Esophagus squamous epithelium (tissue), 5 donors: ENCODE measurements at regions not wholly inside any gene's neighbourhood (a gene's known extent, or its start where the extent isn't known, plus 50 kb on each side); places are given as distances from the start of the nearest gene placed in this dataset.

Experiments
- DNase-seq: peaks from one replicate; lab custom pipeline; 2025; lab: John Stamatoyannopoulos, UW
- H3K27ac ChIP-seq, 4 donors: fragments of 200-600 bp; sonication (generic); one replicate each; pipeline ENCODE4 v1.5.1; 2016 to 2019; ENCODE audit warnings: mild to moderate bottlenecking in 1 of 4
- H3K27me3 ChIP-seq, 4 donors: fragments of 200-600 bp; sonication (generic); 1 replicate in 3 of 4; 2 replicates in 1 of 4; pipeline versions ENCODE4 v1.5.1 to v1.6.0; 2017 to 2021; ENCODE audit warnings: antibody characterized with exemption in 1 of 4
- H3K36me3 ChIP-seq, 3 donors: fragments of 200-600 bp; sonication (generic); one replicate each; pipeline ENCODE4 v1.5.1; 2016 to 2019
- H3K4me1 ChIP-seq, 3 donors: fragments of 200-600 bp; sonication (generic); one replicate each; pipeline ENCODE4 v1.5.1; 2017 to 2019
- H3K4me3 ChIP-seq, 4 donors: fragments of 200-600 bp; sonication (generic); 1 replicate in 3 of 4; 2 replicates in 1 of 4; pipeline ENCODE4 v1.5.1; 2016 to 2019; ENCODE audit warnings: mild to moderate bottlenecking in 2 of 4, moderate library complexity in 1 of 4
- H3K9me3 ChIP-seq, 3 donors: fragments of 200-600 bp; sonication (generic); one replicate each; pipeline ENCODE4 v1.5.1; 2016 to 2019
- POLR2A ChIP-seq, 4 donors: fragments of 450-650 bp; IDR thresholded peaks; one replicate each; pipeline ENCODE4 v1.6.1; 2017; ENCODE audit warnings: antibody characterized with exemption in 4 of 4, mild to moderate bottlenecking in 4 of 4, moderate library complexity in 3 of 4
- WGBS, 2 donors: methylation state at CpG; one replicate each; pipeline ENCODE4 v1.1.5; 2018; 5-methylcytosine and 5-hydroxymethylcytosine counted together
- intact Hi-C: fragments of 100-400 bp; cut with DNase I; formaldehyde crosslinking; loops from one replicate; pipeline ENCODE4 v1.15.0; 2022
- TF ChIP-seq, protein P1 (sequence below), 6 experiments: fragments of 450-650 bp in 4 of 6; fragments of 200-600 bp in 2 of 6; sonication (generic) in 2 of 6; IDR thresholded peaks; one replicate each; pipeline ENCODE4 v1.5.1; 2016 to 2019; ENCODE audit warnings: antibody characterized with exemption in 6 of 6, mild to moderate bottlenecking in 4 of 6, moderate library complexity in 4 of 6
- donor health status: DM: yes; HTN: yes; CAD: no.

DNA sequence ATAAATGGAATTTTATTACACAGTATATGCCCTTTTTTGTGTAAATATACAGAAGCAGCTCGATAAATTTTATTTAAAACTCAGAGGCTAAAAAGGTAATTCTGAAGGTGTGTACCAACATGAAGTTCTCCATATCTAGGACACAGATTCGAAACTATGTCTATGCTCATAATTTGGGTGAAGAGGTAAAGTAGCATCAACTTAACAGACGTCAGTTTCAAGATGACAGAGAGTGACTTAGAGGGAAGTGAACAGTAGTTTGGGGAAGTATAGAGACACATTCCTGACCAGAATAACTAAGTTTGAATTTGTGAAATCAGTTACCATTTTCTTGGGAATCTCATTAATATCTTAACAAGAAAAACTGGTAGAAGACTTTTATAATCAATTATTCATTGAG lies 2493.3 kb downstream of the ARAP2 start:
- Histone ChIP-seq H3K27me3 (no peaks in the 10 kb centered on the region), H3K4me3 (no peak overlapping the region), H3K9me3 (no peaks in the 10 kb centered on the region), H3K36me3 (no peaks in the 10 kb centered on the region), H3K4me1 (no peaks in the 10 kb centered on the region), H3K27ac (no peak overlapping the region)
- no peak for TF ChIP-seq POLR2A (IDR thresholded peaks at IDR 0.05)
- TF ChIP-seq, protein P1, sequence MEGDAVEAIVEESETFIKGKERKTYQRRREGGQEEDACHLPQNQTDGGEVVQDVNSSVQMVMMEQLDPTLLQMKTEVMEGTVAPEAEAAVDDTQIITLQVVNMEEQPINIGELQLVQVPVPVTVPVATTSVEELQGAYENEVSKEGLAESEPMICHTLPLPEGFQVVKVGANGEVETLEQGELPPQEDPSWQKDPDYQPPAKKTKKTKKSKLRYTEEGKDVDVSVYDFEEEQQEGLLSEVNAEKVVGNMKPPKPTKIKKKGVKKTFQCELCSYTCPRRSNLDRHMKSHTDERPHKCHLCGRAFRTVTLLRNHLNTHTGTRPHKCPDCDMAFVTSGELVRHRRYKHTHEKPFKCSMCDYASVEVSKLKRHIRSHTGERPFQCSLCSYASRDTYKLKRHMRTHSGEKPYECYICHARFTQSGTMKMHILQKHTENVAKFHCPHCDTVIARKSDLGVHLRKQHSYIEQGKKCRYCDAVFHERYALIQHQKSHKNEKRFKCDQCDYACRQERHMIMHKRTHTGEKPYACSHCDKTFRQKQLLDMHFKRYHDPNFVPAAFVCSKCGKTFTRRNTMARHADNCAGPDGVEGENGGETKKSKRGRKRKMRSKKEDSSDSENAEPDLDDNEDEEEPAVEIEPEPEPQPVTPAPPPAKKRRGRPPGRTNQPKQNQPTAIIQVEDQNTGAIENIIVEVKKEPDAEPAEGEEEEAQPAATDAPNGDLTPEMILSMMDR (IDR thresholded peaks at IDR 0.05), result no peak
- 70 to 73% methylated on average over 3 of the region's 3 CpGs for WGBS, 2 donors
- no peak for DNase-seq
- intact Hi-C loops, result no loop called here

DNA sequence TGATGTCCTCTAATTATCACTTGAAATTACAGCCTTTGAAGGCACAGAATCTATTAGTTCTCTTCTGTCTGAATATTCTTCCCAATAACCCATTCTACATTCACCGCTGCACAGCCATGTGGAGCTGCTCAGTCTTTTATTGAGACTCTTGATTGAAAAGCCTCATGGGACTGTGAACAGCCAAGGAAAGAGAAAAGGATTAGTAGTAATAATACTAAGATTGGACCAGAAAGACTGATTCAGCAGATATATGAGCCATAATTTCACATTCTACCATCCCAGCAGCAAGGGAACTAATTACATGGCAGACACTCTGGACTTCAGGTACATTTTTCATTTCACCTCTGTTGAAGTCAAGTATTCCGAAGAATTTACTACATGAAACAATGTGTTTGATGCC lies 2471.7 kb downstream of the ARAP2 start:
- H3K27me3 ChIP-seq, result no peaks in the 10 kb centered on the region
- 67 to 77% methylated on average over 2 of the region's 2 CpGs for WGBS, 2 donors
- H3K4me3 ChIP-seq, result no peak overlapping the region
- no peaks in the 10 kb centered on the region for H3K9me3 ChIP-seq
- intact Hi-C loops, result no loop called here
- H3K27ac ChIP-seq, result no peak overlapping the region
- H3K36me3 ChIP-seq, result no peaks in the 10 kb centered on the region
- TF ChIP-seq POLR2A (IDR thresholded peaks at IDR 0.05), result no peak
- TF ChIP-seq, protein P1 (IDR thresholded peaks at IDR 0.05), result no peak
- no peaks in the 10 kb centered on the region for H3K4me1 ChIP-seq
- DNase-seq, result no peak

DNA sequence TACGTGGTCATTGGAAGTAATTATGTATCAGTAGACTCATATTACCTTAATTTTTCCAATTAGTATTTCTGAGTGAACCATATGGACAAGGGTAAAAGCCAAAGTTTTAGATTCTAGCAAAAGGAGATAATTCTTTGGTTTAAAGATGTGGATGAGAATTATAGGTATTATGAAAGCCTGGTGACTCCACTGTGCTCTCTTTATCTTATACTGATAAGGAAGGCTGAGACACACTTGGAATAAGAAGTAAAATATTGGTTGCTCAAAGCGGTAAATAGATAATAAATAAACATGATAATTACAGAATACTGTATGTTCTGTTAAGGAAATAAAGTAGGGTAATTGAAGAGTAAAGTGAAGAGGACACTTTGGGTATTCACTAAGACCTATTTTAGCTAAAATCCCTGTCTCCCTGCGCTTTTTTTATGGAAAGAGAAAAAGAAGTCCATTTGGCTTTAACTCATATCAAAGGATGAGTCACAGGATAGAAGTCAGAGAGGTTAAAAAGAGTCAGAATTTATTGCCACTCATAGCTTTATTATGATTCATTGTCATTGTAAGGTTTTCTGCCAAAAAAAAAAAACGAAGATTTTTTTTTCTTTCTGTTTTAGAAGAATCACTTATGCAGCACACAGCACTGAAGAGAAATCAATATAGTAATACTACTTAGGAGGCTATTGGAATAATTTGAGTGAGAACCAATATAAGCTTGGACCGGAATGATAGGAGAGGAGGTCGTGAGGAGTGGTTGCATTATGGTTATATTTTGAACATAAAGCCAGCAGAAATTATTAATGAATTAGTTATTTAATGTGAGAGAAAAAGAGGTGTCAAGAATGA lies 2463.1 kb downstream of the ARAP2 start:
- H3K27me3 ChIP-seq, result no peaks in the 10 kb centered on the region
- no peaks in the 10 kb centered on the region for H3K9me3 ChIP-seq
- H3K27ac ChIP-seq, result no peak overlapping the region
- no peak for DNase-seq
- WGBS, 2 donors, result 58% methylated on average over 6 of the region's 6 CpGs
- intact Hi-C loops, result no loop called here
- no peaks in the 10 kb centered on the region for H3K4me1 ChIP-seq
- no peak overlapping the region for H3K4me3 ChIP-seq
- H3K36me3 ChIP-seq, result no peaks in the 10 kb centered on the region
- TF ChIP-seq, protein P1 (IDR thresholded peaks at IDR 0.05), result no peak
- TF ChIP-seq POLR2A (IDR thresholded peaks at IDR 0.05), result no peak

DNA sequence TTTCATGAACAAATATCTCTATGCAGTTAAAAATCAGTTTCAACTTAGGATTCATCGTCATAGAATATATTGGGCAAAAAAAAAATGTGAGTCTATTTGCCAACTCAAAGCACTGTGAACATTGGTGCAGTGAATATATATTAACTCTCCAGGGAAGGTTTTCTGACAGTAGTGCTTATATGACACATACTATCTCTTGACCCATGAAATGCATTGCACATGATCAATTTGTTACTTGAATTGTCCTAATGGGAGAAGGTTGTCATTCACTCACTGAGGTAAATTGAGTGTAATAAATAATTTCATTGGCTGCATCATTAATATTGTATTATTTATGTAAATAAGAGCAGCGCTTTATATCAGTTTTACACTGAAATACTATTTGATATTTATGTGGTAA lies 2458.5 kb downstream of the ARAP2 start:
- Histone ChIP-seq H3K27me3 (no peaks in the 10 kb centered on the region), H3K4me3 (no peak overlapping the region), H3K36me3 (no peaks in the 10 kb centered on the region), H3K4me1 (no peaks in the 10 kb centered on the region), H3K9me3 (no peaks in the 10 kb centered on the region), H3K27ac (no peak overlapping the region)
- WGBS, 2 donors, result 73 to 85% methylated on average over 2 of the region's 2 CpGs
- TF ChIP-seq, protein P1 (IDR thresholded peaks at IDR 0.05), result no peak
- no peak for TF ChIP-seq POLR2A (IDR thresholded peaks at IDR 0.05)
- no peak for DNase-seq
- intact Hi-C loops, result no loop called here

DNA sequence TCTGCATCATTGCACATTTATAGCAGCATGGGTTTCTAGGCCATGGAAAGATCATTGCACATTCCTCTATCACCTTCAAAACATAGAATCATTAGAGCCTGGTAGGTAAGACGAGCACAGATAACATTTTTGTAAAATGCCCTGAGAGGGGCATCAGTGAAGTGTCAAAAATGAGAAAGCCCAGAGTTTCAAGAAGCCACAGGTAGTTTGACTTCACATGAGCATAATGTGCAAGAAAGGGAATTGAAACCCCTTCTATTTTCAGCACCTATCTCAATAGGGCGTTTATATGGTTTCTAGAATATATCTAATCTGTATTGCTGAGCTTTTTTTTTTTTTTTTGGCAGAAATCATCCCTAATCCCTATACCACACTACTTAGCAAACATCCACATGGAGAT lies 2441.7 kb downstream of the ARAP2 start:
- Histone ChIP-seq H3K27ac (no peak overlapping the region), H3K4me1 (no peaks in the 10 kb centered on the region), H3K27me3 (no peaks in the 10 kb centered on the region), H3K9me3 (no peaks in the 10 kb centered on the region), H3K4me3 (no peak overlapping the region), H3K36me3 (no peaks in the 10 kb centered on the region)
- TF ChIP-seq, protein P1 (IDR thresholded peaks at IDR 0.05), result no peak
- DNase-seq, result no peak
- intact Hi-C loops, result no loop called here
- WGBS, 2 donors, result 20 to 41% methylated on average over 2 of the region's 2 CpGs
